Neural progenitor cell (in vitro differentiated cells): ENCODE measurements at regions not wholly inside any gene's neighbourhood (a gene's known extent, or its start where the extent isn't known, plus 50 kb on each side); places are given as distances from the start of the nearest gene placed in this dataset.

ENCODE experiments used
- EZH2 ChIP-seq: fragments of 200-600 bp; sonication (generic); IDR thresholded peaks from 2 replicates; pipeline ENCODE4 v1.6.1; 2017; ENCODE audit warnings: antibody characterized with exemption, mild to moderate bottlenecking, moderate library complexity
- TF ChIP-seq, protein P1 (sequence below): fragments of 200-600 bp; sonication (generic); IDR thresholded peaks from 2 replicates; pipeline ENCODE4 v1.5.1; 2017; ENCODE audit warnings: antibody characterized with exemption, mild to moderate bottlenecking

DNA sequence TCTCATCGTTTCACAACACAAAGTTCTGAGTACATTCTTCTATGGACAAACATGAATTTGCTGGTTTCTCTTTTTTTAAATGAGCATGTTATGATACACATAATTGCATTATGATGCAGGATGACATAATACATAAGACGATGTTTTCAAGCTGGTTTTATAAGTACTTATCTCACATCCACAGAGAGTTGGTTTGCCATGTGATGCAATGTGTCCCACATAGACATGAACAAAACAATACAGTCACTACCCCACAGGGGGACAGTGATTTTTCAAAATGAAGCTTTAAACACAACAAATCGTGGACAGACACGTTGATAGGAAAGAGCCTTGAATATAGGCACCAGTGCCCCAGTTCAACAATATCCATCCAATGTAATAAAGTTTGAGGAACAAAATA, 447.1 kb downstream of the KLF12 start:
- TF ChIP-seq, protein P1, sequence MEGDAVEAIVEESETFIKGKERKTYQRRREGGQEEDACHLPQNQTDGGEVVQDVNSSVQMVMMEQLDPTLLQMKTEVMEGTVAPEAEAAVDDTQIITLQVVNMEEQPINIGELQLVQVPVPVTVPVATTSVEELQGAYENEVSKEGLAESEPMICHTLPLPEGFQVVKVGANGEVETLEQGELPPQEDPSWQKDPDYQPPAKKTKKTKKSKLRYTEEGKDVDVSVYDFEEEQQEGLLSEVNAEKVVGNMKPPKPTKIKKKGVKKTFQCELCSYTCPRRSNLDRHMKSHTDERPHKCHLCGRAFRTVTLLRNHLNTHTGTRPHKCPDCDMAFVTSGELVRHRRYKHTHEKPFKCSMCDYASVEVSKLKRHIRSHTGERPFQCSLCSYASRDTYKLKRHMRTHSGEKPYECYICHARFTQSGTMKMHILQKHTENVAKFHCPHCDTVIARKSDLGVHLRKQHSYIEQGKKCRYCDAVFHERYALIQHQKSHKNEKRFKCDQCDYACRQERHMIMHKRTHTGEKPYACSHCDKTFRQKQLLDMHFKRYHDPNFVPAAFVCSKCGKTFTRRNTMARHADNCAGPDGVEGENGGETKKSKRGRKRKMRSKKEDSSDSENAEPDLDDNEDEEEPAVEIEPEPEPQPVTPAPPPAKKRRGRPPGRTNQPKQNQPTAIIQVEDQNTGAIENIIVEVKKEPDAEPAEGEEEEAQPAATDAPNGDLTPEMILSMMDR, result no peak
- no peak for TF ChIP-seq EZH2
